HCT116 (cell line): ENCODE measurements at regions not wholly inside any gene's neighbourhood (a gene's known extent, or its start where the extent isn't known, plus 50 kb on each side); places are given as distances from the start of the nearest gene placed in this dataset.

Experiments
- ATAC-seq: fragments of 200-7000 bp; cut with Tn5 transposase; 2 replicates; pipeline ENCODE4 v1.9.1; 2020; ENCODE audit warnings: mild to moderate bottlenecking, moderate library complexity
- BruUV-seq: library from RNA; stranded (reverse); fragments of 400-500 nt; replicated peaks from 2 replicates; lab custom pipeline; 2021; lab: Mats Ljungman, UMichigan
- CTCF ChIA-PET: fragments of 300-600 bp; sonication (Branson Sonifier 250); formaldehyde crosslinking; loops from one replicate; lab custom pipeline; 2021; ENCODE audit warnings: antibody characterized with exemption; lab: Charles Lee
- POLR2A ChIA-PET: fragments of 300-600, 350-600 bp; sonication (Branson Sonifier 250); formaldehyde crosslinking; loops from one replicate; lab custom pipeline; 2021; ENCODE audit warnings: antibody characterized with exemption; lab: Charles Lee
- RAD21 ChIA-PET, 2 experiments: fragments of 300-600 bp; sonication (Branson Sonifier 250); formaldehyde crosslinking; loops; one replicate each; lab custom pipeline; 2023; ENCODE audit warnings: low total read pairs in 2 of 2; ENCODE audit not compliant: uncharacterized antibody in 2 of 2, unreplicated experiment in 2 of 2, low non-redundant PET in 1 of 2; lab: Charles Lee
- DNase-seq: peaks from one replicate; pipeline ENCODE4 v3.0.0-alpha.2; 2010; ENCODE audit warnings: low read depth, low spot score
- H2AFZ ChIP-seq: fragments of 200-600 bp; shearing (Covaris generic), sonication (generic); 2 replicates; pipeline ENCODE4 v1.6.1; 2017; ENCODE audit warnings: low read depth, mixed run types, mixed read lengths, antibody characterized with exemption, low read length; ENCODE audit not compliant: poor library complexity, severe bottlenecking
- H3K27ac ChIP-seq: 2 replicates; pipeline ENCODE4 v1.5.1; 2012; ENCODE audit warnings: low read depth, low read length
- H3K27me3 ChIP-seq: fragments of 200-600 bp; sonication (generic); 2 replicates; pipeline ENCODE4 v1.6.1; 2016; ENCODE audit warnings: mixed run types, low read length, mixed read lengths; ENCODE audit not compliant: insufficient read depth
- H3K36me3 ChIP-seq, 2 experiments: fragments of 200-500 bp in 1 of 2; fragments of 200-600 bp in 1 of 2; sonication (Bioruptor generic) in 1 of 2; sonication (generic) in 1 of 2; 2 replicates each; pipeline versions ENCODE4 v1.5.1 to v1.6.1; 2014 to 2016; ENCODE audit warnings: low read length in 2 of 2, inconsistent platforms in 1 of 2, mixed read lengths in 1 of 2, mixed run types in 1 of 2; ENCODE audit not compliant: insufficient read depth in 2 of 2, control insufficient read depth in 1 of 2
- H3K4me1 ChIP-seq, 2 experiments: fragments of 200-600 bp in 1 of 2; sonication (generic) in 1 of 2; 2 replicates each; pipeline versions ENCODE4 v1.5.1 to v1.6.1; 2012 to 2017; ENCODE audit warnings: low read length in 2 of 2, inconsistent platforms in 1 of 2, mild to moderate bottlenecking in 1 of 2, mixed read lengths in 1 of 2, mixed run types in 1 of 2, moderate library complexity in 1 of 2; ENCODE audit not compliant: insufficient read depth in 2 of 2, control insufficient read depth in 1 of 2
- H3K4me2 ChIP-seq: fragments of 200-600 bp; sonication (generic); 2 replicates; pipeline ENCODE4 v1.6.1; 2017; ENCODE audit warnings: mixed run types, low read length, mixed read lengths
- H3K4me3 ChIP-seq, 2 experiments: fragments of 200-600 bp in 1 of 2; sonication (generic) in 1 of 2; replicated peaks in 1 of 2; 2 replicates each; pipeline ENCODE4 v1.5.1; 2011 to 2016; ENCODE audit warnings: low read length in 2 of 2, control low read depth in 1 of 2, low read depth in 1 of 2, mild to moderate bottlenecking in 1 of 2, mixed read lengths in 1 of 2, mixed run types in 1 of 2
- H3K79me2 ChIP-seq: fragments of 200-600 bp; sonication (generic); 2 replicates; pipeline ENCODE4 v1.6.1; 2017; ENCODE audit warnings: mild to moderate bottlenecking, mixed run types, low read length, moderate library complexity, mixed read lengths; ENCODE audit not compliant: insufficient read depth
- H3K9ac ChIP-seq: fragments of 200-600 bp; sonication (generic); 2 replicates; pipeline ENCODE4 v1.6.1; 2016; ENCODE audit warnings: low read length, mixed read lengths
- H3K9me2 ChIP-seq: fragments of 200-600 bp; sonication (generic), shearing (Covaris generic); 2 replicates; pipeline ENCODE4 v1.6.1; 2017; ENCODE audit warnings: mixed run types, mild to moderate bottlenecking, moderate library complexity; ENCODE audit not compliant: insufficient read depth
- H3K9me3 ChIP-seq, 2 experiments: fragments of 200-500 bp in 1 of 2; fragments of 200-600 bp in 1 of 2; sonication (Bioruptor generic) in 1 of 2; sonication (generic) in 1 of 2; 2 replicates each; pipeline ENCODE4 v1.6.1; 2014 to 2017; ENCODE audit warnings: low read length in 2 of 2, mixed read lengths in 2 of 2, inconsistent platforms in 1 of 2, low read depth in 1 of 2, mild to moderate bottlenecking in 1 of 2, mixed run types in 1 of 2, moderate library complexity in 1 of 2; ENCODE audit not compliant: control insufficient read depth in 1 of 2, insufficient read depth in 1 of 2
- H4K20me1 ChIP-seq: fragments of 200-600 bp; sonication (generic), shearing (Covaris generic); 2 replicates; pipeline ENCODE4 v1.6.1; 2017; ENCODE audit warnings: mixed run types, mild to moderate bottlenecking, moderate library complexity; ENCODE audit not compliant: insufficient read depth
- EGR1 ChIP-seq: IDR thresholded peaks from 2 replicates; pipeline ENCODE4 v1.6.1; 2012; ENCODE audit warnings: low read depth
- EZH2phosphoT487 ChIP-seq: fragments of 200-600 bp; IDR thresholded peaks from 2 replicates; pipeline ENCODE4 v1.6.1; 2018; ENCODE audit warnings: antibody characterized with exemption, borderline replicate concordance
- FOSL1 ChIP-seq: IDR thresholded peaks from 2 replicates; pipeline ENCODE4 v1.6.1; 2012; ENCODE audit warnings: low read depth
- JUND ChIP-seq: IDR thresholded peaks from 2 replicates; pipeline ENCODE4 v1.6.1; 2012
- SIN3A ChIP-seq: IDR thresholded peaks from 2 replicates; pipeline ENCODE4 v1.6.1; 2012; ENCODE audit warnings: low read depth
- SP1 ChIP-seq: IDR thresholded peaks from 2 replicates; pipeline ENCODE4 v1.6.1; 2012; ENCODE audit warnings: low read depth
- TCF7L2 ChIP-seq: IDR thresholded peaks from 2 replicates; pipeline ENCODE4 v1.7.0; 2011; ENCODE audit warnings: borderline replicate concordance, inconsistent platforms; ENCODE audit not compliant: insufficient read depth, insufficient read length; ENCODE audit errors: extremely low read depth
- intact Hi-C: fragments of 100-400 bp; cut with micrococcal nuclease; formaldehyde crosslinking; loops from 2 replicates; pipeline ENCODE4 v1.10.0; 2022
- TF ChIP-seq, protein P1 (sequence below), 3 experiments: fragments of 200-600 bp in 1 of 3; sonication (generic) in 1 of 3; IDR thresholded peaks in 2 of 3; conservative IDR thresholded peaks in 1 of 3; 2 replicates each; pipeline ENCODE4 v1.5.1; 2012 to 2017; ENCODE audit warnings: low read depth in 2 of 3, low read length in 2 of 3, antibody characterized with exemption in 1 of 3, borderline replicate concordance in 1 of 3, control low read depth in 1 of 3, mild to moderate bottlenecking in 1 of 3, mixed read lengths in 1 of 3, mixed run types in 1 of 3, moderate library complexity in 1 of 3; ENCODE audit not compliant: insufficient read depth in 1 of 3
- TF ChIP-seq, protein P2 (sequence below): IDR thresholded peaks from 2 replicates; pipeline ENCODE4 v1.6.1; 2012; ENCODE audit warnings: low read depth

DNA sequence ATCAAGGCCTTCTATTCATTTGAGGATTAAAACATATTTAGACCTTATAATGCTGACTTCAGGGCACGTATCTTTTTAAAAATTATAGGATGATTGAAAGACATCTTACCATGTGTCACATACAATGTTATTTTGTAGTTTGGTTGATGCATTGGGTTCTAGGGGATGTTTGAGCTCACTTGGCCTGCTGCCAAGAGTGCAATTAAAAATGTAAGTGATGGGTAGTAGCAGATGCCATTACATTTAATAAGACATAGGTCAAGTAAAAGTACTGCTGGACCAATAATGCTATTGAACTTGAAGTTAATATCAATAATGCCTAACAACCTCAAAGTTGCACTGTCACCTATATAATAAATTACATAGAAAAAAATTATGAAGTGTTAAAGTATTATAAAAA lies 616.5 kb upstream of the RGS18 start:
- no peaks in the 10 kb centered on the region for H3K27me3 ChIP-seq
- RAD21 ChIA-PET, result no interaction called here
- no peak overlapping the region for H3K27ac ChIP-seq
- intact Hi-C loops, result no loop called here
- ATAC-seq (no peak), DNase-seq (no peak)
- POLR2A ChIA-PET, result no interaction called here
- BruUV-seq, result no TSS peak
- H3K9ac ChIP-seq, result no peak overlapping the region
- no peak overlapping the region for H3K4me2 ChIP-seq
- H4K20me1 ChIP-seq, result no peaks in the 10 kb centered on the region
- H3K79me2 ChIP-seq, result no peaks in the 10 kb centered on the region
- H2AFZ ChIP-seq, result no peak overlapping the region
- TF ChIP-seq EZH2phosphoT487, result no peak
- no peak for TF ChIP-seq EGR1
- TF ChIP-seq, protein P1, sequence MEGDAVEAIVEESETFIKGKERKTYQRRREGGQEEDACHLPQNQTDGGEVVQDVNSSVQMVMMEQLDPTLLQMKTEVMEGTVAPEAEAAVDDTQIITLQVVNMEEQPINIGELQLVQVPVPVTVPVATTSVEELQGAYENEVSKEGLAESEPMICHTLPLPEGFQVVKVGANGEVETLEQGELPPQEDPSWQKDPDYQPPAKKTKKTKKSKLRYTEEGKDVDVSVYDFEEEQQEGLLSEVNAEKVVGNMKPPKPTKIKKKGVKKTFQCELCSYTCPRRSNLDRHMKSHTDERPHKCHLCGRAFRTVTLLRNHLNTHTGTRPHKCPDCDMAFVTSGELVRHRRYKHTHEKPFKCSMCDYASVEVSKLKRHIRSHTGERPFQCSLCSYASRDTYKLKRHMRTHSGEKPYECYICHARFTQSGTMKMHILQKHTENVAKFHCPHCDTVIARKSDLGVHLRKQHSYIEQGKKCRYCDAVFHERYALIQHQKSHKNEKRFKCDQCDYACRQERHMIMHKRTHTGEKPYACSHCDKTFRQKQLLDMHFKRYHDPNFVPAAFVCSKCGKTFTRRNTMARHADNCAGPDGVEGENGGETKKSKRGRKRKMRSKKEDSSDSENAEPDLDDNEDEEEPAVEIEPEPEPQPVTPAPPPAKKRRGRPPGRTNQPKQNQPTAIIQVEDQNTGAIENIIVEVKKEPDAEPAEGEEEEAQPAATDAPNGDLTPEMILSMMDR (IDR thresholded peaks at IDR 0.05 in 2 of 3, conservative IDR thresholded peaks at IDR 0.05 in 1 of 3; ENCODE audit: borderline replicate concordance in 1 of 3, insufficient read depth in 1 of 3, low read depth in 2 of 3, low read length in 2 of 3), result no peak
- TF ChIP-seq, protein P2, sequence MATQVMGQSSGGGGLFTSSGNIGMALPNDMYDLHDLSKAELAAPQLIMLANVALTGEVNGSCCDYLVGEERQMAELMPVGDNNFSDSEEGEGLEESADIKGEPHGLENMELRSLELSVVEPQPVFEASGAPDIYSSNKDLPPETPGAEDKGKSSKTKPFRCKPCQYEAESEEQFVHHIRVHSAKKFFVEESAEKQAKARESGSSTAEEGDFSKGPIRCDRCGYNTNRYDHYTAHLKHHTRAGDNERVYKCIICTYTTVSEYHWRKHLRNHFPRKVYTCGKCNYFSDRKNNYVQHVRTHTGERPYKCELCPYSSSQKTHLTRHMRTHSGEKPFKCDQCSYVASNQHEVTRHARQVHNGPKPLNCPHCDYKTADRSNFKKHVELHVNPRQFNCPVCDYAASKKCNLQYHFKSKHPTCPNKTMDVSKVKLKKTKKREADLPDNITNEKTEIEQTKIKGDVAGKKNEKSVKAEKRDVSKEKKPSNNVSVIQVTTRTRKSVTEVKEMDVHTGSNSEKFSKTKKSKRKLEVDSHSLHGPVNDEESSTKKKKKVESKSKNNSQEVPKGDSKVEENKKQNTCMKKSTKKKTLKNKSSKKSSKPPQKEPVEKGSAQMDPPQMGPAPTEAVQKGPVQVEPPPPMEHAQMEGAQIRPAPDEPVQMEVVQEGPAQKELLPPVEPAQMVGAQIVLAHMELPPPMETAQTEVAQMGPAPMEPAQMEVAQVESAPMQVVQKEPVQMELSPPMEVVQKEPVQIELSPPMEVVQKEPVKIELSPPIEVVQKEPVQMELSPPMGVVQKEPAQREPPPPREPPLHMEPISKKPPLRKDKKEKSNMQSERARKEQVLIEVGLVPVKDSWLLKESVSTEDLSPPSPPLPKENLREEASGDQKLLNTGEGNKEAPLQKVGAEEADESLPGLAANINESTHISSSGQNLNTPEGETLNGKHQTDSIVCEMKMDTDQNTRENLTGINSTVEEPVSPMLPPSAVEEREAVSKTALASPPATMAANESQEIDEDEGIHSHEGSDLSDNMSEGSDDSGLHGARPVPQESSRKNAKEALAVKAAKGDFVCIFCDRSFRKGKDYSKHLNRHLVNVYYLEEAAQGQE, result no peak
- TF ChIP-seq SIN3A, result no peak
- TF ChIP-seq SP1, result no peak
- TF ChIP-seq FOSL1, result no peak
- no peak for TF ChIP-seq TCF7L2
- no peak for TF ChIP-seq JUND
- no peaks in the 10 kb centered on the region for H3K36me3 ChIP-seq
- CTCF ChIA-PET, result no interaction called here
- H3K4me1 ChIP-seq, result no peaks in the 10 kb centered on the region
- no peaks in the 10 kb centered on the region for H3K9me2 ChIP-seq
- 0 out of 4 replicates have a peak, but pooled peaks cover 0 to 7% of the 10 kb centered on the region in 2 experiments for H3K9me3 ChIP-seq
- no peak overlapping the region for H3K4me3 ChIP-seq
